WERI-Rb-1 (cell line): ENCODE measurements at regions not wholly inside any gene's neighbourhood (a gene's known extent, or its start where the extent isn't known, plus 50 kb on each side); places are given as distances from the start of the nearest gene placed in this dataset.
"Not testable (repeated sequence)": the region's sequence is repeated elsewhere in the genome, so short reads cannot be mapped to it uniquely, and the experiment has no call there.

Experiments used
- DNase-seq: peaks from one replicate; pipeline ENCODE4 v3.0.0-alpha.2; 2020
- H3K27ac ChIP-seq: fragments of 250-450 bp; sonication (Bioruptor Pico); 2 replicates; pipeline ENCODE4 v1.5.1; 2020; ENCODE audit warnings: mild to moderate bottlenecking, moderate library complexity
- H3K27me3 ChIP-seq: fragments of 250-450 bp; sonication (Bioruptor Pico); 2 replicates; pipeline ENCODE4 v1.5.1; 2021; ENCODE audit warnings: mild to moderate bottlenecking, low read depth, moderate library complexity; ENCODE audit not compliant: insufficient read depth, severe bottlenecking
- H3K36me3 ChIP-seq: fragments of 250-450 bp; sonication (Bioruptor Pico); 2 replicates; pipeline ENCODE4 v1.5.1; 2020; ENCODE audit warnings: mild to moderate bottlenecking, moderate library complexity
- H3K4me3 ChIP-seq: 2 replicates; pipeline ENCODE4 v1.5.1; 2011; ENCODE audit warnings: low read depth, mild to moderate bottlenecking, control low read depth, low read length
- H3K9me3 ChIP-seq: fragments of 250-450 bp; sonication (Bioruptor Pico); 2 replicates; pipeline ENCODE4 v1.5.1; 2021; ENCODE audit warnings: mild to moderate bottlenecking, moderate library complexity; ENCODE audit not compliant: severe bottlenecking
- CTCF ChIP-seq: IDR thresholded peaks from 2 replicates; pipeline ENCODE4 v1.5.1; 2011; ENCODE audit warnings: low read depth, mild to moderate bottlenecking, control low read depth, inconsistent platforms, low read length

GRCh38 chr1:232127190-232127589, 500.6 kb downstream of the DISC1 start:
- Histone ChIP-seq H3K27me3 (peaks cover 12% of the 10 kb centered on the region), H3K27ac (no peak overlapping the region), H3K9me3 (peaks cover 3% of the 10 kb centered on the region), H3K36me3 (no peaks in the 10 kb centered on the region), H3K4me3 (no peak overlapping the region)
- no peak for TF ChIP-seq CTCF
- no peak for DNase-seq

- Histone ChIP-seq H3K36me3 (no peaks in the 10 kb centered on the region), H3K9me3 (no peaks in the 10 kb centered on the region), H3K27me3 (peaks cover 12% of the 10 kb centered on the region), H3K27ac (no peak overlapping the region), H3K4me3 (no peak overlapping the region)
- no peak for TF ChIP-seq CTCF
- no peak for DNase-seq
These were observed 497.4 kb downstream of the DISC1 start for GRCh38 chr1:232123775-232124659.

- H3K27ac ChIP-seq, DNase-seq, H3K4me3 ChIP-seq, H3K9me3 ChIP-seq, H3K36me3 ChIP-seq, H3K27me3 ChIP-seq: not testable (repeated sequence)
These were observed 491.3 kb downstream of the DISC1 start for GRCh38 chr1:232117903-232118302.

- Histone ChIP-seq H3K36me3 (no peaks in the 10 kb centered on the region), H3K27me3 (peaks cover 6% of the 10 kb centered on the region), H3K4me3 (no peak overlapping the region), H3K27ac (no peak overlapping the region), H3K9me3 (peaks cover 4% of the 10 kb centered on the region)
- no peak for DNase-seq
- no peak for TF ChIP-seq CTCF
These were observed 488.4 kb downstream of the DISC1 start for GRCh38 chr1:232114985-232115384.

- Histone ChIP-seq H3K36me3 (no peaks in the 10 kb centered on the region), H3K9me3 (peaks cover 4% of the 10 kb centered on the region), H3K4me3 (no peak overlapping the region), H3K27me3 (no peaks in the 10 kb centered on the region), H3K27ac (no peak overlapping the region)
- TF ChIP-seq CTCF: no peak
- DNase-seq: no peak
These were observed 485.5 kb downstream of the DISC1 start for GRCh38 chr1:232112076-232112475.

GRCh38 chr1:232111611-232112010, 485.0 kb downstream of the DISC1 start:
- no peaks in the 10 kb centered on the region for H3K36me3 ChIP-seq
- no peak for TF ChIP-seq CTCF
- peaks cover 4% of the 10 kb centered on the region for H3K9me3 ChIP-seq
- H3K27ac ChIP-seq: no peak overlapping the region
- no peak for DNase-seq
- no peaks in the 10 kb centered on the region for H3K27me3 ChIP-seq
- H3K4me3 ChIP-seq: no peak overlapping the region
